Endothelial cell of umbilical vein (primary cell): ENCODE measurements at regions not wholly inside any gene's neighbourhood (a gene's known extent, or its start where the extent isn't known, plus 50 kb on each side); places are given as distances from the start of the nearest gene placed in this dataset.

Experiments
- EZH2 ChIP-seq: IDR thresholded peaks from 2 replicates; pipeline ENCODE4 v1.6.1; 2012; ENCODE audit warnings: borderline replicate concordance, low read depth, mild to moderate bottlenecking, moderate library complexity, low read length, inconsistent platforms; ENCODE audit not compliant: severe bottlenecking
- FOS ChIP-seq: IDR thresholded peaks from 2 replicates; pipeline ENCODE4 v1.6.1; 2011; ENCODE audit warnings: mild to moderate bottlenecking, low read length, moderate library complexity, borderline replicate concordance; ENCODE audit not compliant: insufficient read depth
- GATA2 ChIP-seq: IDR thresholded peaks from 2 replicates; pipeline ENCODE4 v1.7.0; 2011; ENCODE audit warnings: low read depth, mild to moderate bottlenecking, moderate library complexity, mixed read lengths, low read length; ENCODE audit not compliant: insufficient read length, insufficient read depth
- JUN ChIP-seq: IDR thresholded peaks from 2 replicates; pipeline ENCODE4 v1.6.1; 2011; ENCODE audit warnings: borderline replicate concordance, low read depth; ENCODE audit not compliant: insufficient read length, insufficient read depth
- MYC ChIP-seq: IDR thresholded peaks from one replicate; pipeline ENCODE4 v1.6.1; 2011; ENCODE audit warnings: mild to moderate bottlenecking, low read depth, low read length
- POLR2A ChIP-seq: IDR thresholded peaks from 2 replicates; pipeline ENCODE4 v1.6.1; 2012; ENCODE audit warnings: low read depth, mild to moderate bottlenecking, control low read depth, low read length
- POLR2AphosphoS5 ChIP-seq: IDR thresholded peaks from 2 replicates; pipeline ENCODE4 v1.6.1; 2012; ENCODE audit warnings: low read depth, mild to moderate bottlenecking, control low read depth, low read length, moderate library complexity; ENCODE audit not compliant: insufficient read depth
- TF ChIP-seq, protein P1 (sequence below), 2 donors: IDR thresholded peaks; 1 replicate in 1 of 2; 2 replicates in 1 of 2; pipeline ENCODE4 v1.5.1; 2011; ENCODE audit warnings: low read length in 2 of 2, mild to moderate bottlenecking in 2 of 2, moderate library complexity in 2 of 2, control low read depth in 1 of 2, inconsistent platforms in 1 of 2, low read depth in 1 of 2; ENCODE audit not compliant: insufficient read depth in 1 of 2; ENCODE audit errors: extremely low read depth in 1 of 2
- TF ChIP-seq, protein P2 (sequence below): IDR thresholded peaks from 2 replicates; pipeline ENCODE4 v1.6.1; 2011; ENCODE audit not compliant: insufficient read depth, insufficient read length

DNA sequence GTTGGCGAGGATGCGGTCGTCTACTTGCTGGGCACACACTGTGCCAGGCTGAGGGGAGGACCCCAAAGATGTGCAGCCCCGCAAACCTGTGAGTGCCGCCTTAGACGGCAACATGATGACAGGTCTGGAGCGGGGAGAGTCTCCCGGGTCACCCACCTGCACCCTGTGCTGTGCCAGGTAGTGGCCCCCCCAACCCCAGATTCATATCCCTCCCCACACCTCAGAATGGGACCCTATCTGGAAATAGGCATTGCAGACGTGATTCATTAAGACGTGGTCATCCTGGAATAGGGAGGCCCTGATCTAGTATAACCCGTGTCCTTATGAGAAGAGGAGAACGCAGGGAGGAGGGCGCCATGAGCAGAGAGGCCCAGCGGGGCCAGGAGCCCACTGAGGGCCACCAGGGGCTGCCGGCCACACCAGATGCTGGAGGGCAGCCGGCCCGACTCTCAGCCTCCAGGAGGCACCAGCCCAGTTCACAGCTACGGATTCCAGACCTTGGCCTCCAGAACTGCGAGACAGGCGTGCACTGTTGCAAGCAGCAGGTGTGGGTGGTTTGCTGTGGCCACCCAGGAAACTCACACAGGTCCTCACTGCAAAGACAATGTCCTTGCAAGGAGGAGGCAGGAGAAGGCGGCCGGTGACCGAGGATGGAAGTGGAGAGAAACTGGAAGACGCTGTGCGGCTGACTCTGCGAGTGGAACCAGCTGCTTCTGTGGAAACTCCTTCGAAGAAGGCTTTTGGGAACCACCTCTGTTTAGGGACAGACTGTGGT is 131.9 kb upstream of the LPCAT1 start:
- TF ChIP-seq POLR2A = no peak
- TF ChIP-seq, protein P1, sequence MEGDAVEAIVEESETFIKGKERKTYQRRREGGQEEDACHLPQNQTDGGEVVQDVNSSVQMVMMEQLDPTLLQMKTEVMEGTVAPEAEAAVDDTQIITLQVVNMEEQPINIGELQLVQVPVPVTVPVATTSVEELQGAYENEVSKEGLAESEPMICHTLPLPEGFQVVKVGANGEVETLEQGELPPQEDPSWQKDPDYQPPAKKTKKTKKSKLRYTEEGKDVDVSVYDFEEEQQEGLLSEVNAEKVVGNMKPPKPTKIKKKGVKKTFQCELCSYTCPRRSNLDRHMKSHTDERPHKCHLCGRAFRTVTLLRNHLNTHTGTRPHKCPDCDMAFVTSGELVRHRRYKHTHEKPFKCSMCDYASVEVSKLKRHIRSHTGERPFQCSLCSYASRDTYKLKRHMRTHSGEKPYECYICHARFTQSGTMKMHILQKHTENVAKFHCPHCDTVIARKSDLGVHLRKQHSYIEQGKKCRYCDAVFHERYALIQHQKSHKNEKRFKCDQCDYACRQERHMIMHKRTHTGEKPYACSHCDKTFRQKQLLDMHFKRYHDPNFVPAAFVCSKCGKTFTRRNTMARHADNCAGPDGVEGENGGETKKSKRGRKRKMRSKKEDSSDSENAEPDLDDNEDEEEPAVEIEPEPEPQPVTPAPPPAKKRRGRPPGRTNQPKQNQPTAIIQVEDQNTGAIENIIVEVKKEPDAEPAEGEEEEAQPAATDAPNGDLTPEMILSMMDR (IDR thresholded peaks at IDR 0.05; ENCODE audit: extremely low read depth in 1 of 2, insufficient read depth in 1 of 2, low read depth in 1 of 2, low read length in 2 of 2) = no peak
- no peak for TF ChIP-seq EZH2
- no peak for TF ChIP-seq JUN
- no peak for TF ChIP-seq POLR2AphosphoS5
- TF ChIP-seq GATA2 = no peak
- TF ChIP-seq MYC = no peak
- TF ChIP-seq, protein P2, sequence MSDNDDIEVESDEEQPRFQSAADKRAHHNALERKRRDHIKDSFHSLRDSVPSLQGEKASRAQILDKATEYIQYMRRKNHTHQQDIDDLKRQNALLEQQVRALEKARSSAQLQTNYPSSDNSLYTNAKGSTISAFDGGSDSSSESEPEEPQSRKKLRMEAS = no peak
- no peak for TF ChIP-seq FOS
